Bronchial epithelial cell (primary cell): ENCODE measurements at regions not wholly inside any gene's neighbourhood (a gene's known extent, or its start where the extent isn't known, plus 50 kb on each side); places are given as distances from the start of the nearest gene placed in this dataset.
"Not testable (repeated sequence)": the region's sequence is repeated elsewhere in the genome, so short reads cannot be mapped to it uniquely, and the experiment has no call there.

ENCODE experiments used
- DNase-seq: peaks from one replicate; pipeline ENCODE4 v3.0.0-alpha.2; 2010; ENCODE audit warnings: low read depth
- FAIRE-seq: peaks from 2 replicates; lab custom pipeline; 2011; peaks lifted over from hg19 to GRCh38; lab: Jason Lieb, UNC
- H3K27me3 ChIP-seq: 2 replicates; pipeline ENCODE4 v1.5.1; 2011; ENCODE audit warnings: low read length; ENCODE audit not compliant: control insufficient read depth, insufficient read depth
- H3K36me3 ChIP-seq: 2 replicates; pipeline ENCODE4 v1.5.1; 2011; ENCODE audit warnings: low read length; ENCODE audit not compliant: control insufficient read depth, insufficient read depth
- H3K4me3 ChIP-seq: 2 replicates; pipeline ENCODE4 v1.5.1; 2011; ENCODE audit warnings: mild to moderate bottlenecking, low read depth, low read length, control low read depth
- CTCF ChIP-seq: IDR thresholded peaks from 2 replicates; pipeline ENCODE4 v1.5.1; 2011; ENCODE audit warnings: mild to moderate bottlenecking, moderate library complexity, low read length, control low read depth, inconsistent platforms; ENCODE audit not compliant: insufficient read depth, severe bottlenecking

- TF ChIP-seq CTCF, result no peak
- Histone ChIP-seq H3K27me3 (no peaks in the 10 kb centered on the region), H3K4me3 (no peak overlapping the region), H3K36me3 (no peaks in the 10 kb centered on the region)
- DNase-seq (no peak), FAIRE-seq (no peak)
Measured at GRCh38 chr5:79886925-79887655, 104.0 kb downstream of the MTX3 start.

- FAIRE-seq, result no peak
- no peak overlapping the region for H3K4me3 ChIP-seq
- no peaks in the 10 kb centered on the region for H3K36me3 ChIP-seq
- H3K27me3 ChIP-seq, result no peaks in the 10 kb centered on the region
- TF ChIP-seq CTCF, result no peak
- no peak for DNase-seq
Measured at GRCh38 chr5:79886456-79886855, 104.6 kb downstream of the MTX3 start.

GRCh38 chr5:79879880-79880279 lies 111.2 kb downstream of the MTX3 start:
- not testable (repeated sequence) for H3K4me3 ChIP-seq, DNase-seq, H3K36me3 ChIP-seq, H3K27me3 ChIP-seq
- FAIRE-seq, result peak; percentile 99

GRCh38 chr5:79878721-79879336 lies 112.2 kb downstream of the MTX3 start:
- Histone ChIP-seq H3K27me3 (no peaks in the 10 kb centered on the region), H3K36me3 (no peaks in the 10 kb centered on the region), H3K4me3 (no peak overlapping the region)
- TF ChIP-seq CTCF, result peak; percentile 32
- FAIRE-seq (no peak), DNase-seq (no peak)

GRCh38 chr5:79878136-79878679 lies 112.9 kb downstream of the MTX3 start:
- Histone ChIP-seq H3K4me3 (no peak overlapping the region), H3K36me3 (no peaks in the 10 kb centered on the region), H3K27me3 (no peaks in the 10 kb centered on the region)
- FAIRE-seq (no peak), DNase-seq (no peak)
- no peak for TF ChIP-seq CTCF

GRCh38 chr5:79876456-79876855 lies 114.6 kb downstream of the MTX3 start:
- FAIRE-seq, result no peak
- no peaks in the 10 kb centered on the region for H3K36me3 ChIP-seq
- no peak for TF ChIP-seq CTCF
- DNase-seq, result no peak
- H3K27me3 ChIP-seq, result no peaks in the 10 kb centered on the region
- H3K4me3 ChIP-seq, result no peak overlapping the region
